ENCODE measurements at regions not wholly inside any gene's neighbourhood (a gene's known extent, or its start where the extent isn't known, plus 50 kb on each side); places are given as distances from the start of the nearest gene placed in this dataset.
A peak's percentile ranks its signal among the peaks of the same experiment; 100 is the strongest.

DNA sequence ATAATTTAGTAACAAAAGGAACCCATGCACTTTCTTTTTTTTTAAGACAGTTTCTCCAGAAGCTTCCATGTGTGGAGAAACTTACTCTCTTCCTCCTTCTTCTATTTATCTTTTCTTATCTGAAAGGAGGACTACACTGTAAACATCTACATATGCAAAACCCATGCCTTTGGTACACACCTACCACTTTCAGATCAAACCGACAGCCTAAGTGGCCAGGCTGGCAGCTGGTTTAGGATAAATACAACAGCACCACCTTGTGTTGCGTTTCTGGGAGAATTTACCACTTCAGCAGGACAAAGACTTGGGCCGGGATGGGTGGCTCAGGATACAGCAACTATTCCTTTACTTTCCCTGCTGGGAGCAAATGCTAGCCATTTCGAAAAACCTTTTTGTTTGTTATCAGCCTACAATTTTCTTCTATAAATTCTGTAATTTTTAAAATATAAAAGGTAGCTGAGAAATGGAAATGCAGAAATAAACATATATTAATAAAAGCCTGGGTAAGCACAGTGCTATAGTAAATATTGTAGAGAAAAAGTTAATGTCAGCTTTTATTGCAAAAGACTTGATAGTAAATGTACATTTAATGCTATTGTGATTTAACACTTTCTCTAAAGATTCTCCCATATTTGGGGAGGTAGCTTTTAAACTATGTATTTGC, 94.0 kb upstream of the RFC3 start:
- peak; percentile 87 for FAIRE-seq

DNA sequence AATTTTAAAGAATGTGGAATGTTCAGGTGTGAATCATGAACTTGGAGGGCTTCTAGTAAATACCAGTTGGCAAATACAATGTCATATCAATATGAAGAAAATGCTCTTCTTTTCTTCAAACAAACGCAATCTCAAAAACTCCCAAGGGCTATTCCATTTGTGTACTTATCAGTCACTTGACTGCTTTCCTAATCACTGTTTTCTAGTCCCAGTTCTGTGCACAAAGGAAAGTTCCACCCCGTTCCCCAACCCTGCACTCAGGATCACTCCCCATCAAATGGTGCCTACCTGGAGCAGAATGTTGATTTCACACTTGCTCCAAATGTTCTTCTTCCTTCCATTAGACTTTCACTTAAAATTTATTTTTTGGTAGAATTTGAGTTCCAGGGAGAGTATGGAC, 92.6 kb upstream of the RFC3 start:
- FAIRE-seq = no peak

DNA sequence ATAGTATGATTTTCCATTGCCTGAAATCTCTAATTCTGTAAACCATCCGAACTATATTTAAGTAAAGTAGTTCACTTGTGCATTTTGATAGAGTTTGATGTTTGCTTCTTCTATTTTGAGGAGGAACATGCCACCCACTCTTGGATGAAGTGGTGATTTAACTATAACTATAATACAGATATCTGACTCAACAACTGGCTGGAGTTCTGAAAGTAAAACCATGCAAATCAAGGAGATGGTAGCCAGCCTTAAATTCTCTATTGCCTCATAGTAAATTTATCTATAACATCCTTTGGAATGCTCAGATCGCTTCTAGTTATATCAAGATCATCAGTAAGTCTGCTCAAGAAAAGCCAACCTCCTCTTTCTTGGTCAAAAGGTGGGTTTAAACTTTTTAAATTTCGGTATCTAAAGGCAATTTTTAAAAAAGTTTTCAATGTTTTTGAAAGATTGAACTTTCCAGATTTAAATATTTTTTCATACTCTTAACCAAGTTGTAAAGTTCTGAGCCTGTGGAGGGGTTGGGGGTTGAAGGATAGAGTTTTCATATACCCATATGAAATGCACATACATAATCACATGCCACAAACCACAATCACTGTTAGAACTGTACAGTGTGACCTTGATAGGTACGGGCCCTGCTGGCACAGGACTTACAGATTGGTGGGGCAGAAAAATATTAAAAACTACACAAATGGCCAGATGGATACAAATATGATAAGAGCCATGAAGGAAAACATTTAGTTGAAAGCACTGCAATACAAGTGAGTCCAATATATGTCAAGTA, 90.5 kb upstream of the RFC3 start:
- FAIRE-seq = no peak

DNA sequence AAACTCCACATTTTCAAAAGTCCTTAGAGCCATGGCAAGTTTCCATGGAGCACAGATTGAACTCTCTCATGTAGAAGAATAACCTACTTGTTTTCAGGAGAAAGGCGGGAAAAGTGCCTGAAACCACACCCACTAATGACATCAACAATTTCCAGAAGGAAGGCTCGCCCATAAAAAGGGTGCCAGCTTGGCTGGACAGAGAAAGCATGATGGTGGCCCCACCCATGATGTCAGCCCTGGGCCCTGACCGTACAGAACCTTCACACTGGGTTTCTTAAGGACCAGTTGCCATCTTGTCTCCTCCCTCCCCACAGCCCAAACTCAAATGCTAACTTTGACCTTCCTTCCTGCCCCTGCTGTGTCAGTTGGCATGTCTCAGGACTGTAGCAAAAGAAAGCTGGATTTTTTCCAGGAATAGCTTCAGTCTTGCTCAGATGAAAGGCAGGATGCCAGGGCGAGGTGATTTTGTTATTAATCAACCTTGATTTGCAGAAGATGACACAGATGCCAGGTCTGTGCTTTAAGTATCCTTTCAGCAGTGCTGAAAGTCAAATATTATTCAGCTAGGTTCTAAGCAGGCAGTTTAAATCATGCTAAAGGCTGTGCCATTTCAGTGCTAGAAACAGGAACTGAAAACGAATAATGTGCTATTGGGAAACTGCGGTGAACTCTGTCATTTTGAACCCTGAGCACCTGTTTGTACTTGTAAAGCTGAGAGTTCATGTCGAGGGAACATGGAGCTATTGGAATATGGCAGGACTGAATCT, 89.5 kb upstream of the RFC3 start:
- no peak for FAIRE-seq

DNA sequence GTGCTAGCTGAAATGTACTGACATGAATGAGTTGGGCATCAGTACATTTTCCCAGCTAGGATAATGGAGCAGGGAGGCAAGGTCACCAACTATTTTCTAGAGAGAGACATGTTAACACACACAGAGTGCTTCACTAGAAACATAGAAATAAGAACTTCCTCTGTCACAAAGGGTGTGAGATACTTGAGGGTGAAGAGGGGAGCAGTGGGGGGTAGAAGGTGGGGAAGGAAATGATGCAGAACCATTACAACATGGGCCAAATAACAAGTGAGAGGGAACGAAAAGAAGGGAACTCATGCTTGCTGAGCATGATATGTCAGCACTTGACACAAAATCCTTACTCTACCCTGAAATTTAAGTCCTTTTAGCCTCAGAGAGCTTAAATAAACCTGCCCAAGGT, 87.8 kb upstream of the RFC3 start:
- no peak for FAIRE-seq

DNA sequence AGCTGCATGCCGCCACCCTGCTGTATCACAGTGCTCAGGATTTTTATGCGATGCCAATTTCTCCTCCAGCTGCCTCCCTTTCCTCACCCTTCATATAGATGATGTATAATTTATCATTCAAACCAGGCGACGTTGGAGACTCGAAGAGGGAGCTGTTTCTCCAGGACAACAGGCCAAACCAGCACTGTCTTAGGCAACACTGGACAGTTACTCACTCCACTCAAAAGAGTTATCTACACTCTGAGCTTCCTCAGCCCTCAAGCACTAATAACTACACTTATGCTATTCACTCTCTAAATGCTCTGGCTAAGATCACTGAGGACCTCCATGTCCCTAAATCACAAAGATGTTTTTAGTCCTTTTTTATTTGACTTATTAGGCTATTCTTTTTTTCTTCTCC, 87.3 kb upstream of the RFC3 start:
- FAIRE-seq = no peak

DNA sequence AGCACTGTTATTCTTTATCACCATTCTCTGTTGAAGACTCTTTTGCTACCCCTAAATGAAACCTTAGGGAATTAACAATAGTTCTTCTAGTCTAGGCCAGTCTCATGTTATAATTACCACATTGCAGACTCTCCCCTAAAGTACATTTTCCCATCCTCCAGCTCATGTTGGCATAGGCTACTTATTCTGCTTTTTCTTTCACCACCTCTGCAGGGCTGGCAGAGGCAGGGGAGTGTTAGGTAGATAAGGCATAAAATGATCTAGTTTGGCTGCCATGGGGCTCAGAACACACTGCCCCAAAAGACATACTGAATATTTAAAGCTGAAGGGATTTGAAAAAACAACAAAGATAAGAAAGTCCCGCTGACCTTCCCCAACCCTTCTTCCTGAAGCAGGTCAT, 82.7 kb upstream of the RFC3 start:
- no peak for FAIRE-seq

DNA sequence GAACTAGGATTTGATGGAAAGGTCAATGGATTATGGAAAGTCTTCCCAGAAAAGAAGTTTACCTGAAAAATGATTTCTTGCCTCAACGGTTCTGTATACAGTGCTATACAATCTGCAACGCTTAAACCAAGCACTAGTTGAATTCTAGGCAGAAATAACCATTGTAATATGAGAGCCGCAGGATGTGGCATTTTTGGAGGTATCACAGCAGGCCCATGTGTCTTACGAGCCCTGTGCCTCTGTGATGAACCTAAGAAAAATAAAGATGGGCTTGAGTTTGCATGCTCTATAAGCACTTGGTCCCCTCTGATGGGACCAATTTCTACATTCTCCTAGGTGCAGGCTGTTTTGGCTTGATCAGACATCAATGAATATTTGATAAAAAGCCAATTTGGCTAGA, 78.7 kb upstream of the RFC3 start:
- FAIRE-seq = no peak

DNA sequence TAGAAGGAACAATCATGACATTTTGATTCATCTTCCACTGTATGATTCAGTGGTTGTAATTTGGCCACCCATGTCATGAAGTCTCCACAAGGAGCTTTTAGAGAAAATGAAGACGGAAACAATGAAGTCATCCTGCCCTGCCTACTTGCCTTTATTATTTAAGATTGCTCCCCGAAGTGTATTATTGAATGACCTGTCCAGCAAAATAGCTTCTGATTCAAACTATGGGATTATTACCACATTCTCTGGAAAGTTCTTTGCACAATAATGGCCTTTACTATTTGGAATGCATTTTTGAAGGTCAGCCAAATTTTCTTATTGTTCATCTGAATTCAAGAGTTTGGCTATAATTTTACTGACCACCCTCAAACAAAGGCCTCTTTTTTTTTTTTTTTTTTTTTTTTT, 77.8 kb upstream of the RFC3 start:
- no peak for FAIRE-seq

DNA sequence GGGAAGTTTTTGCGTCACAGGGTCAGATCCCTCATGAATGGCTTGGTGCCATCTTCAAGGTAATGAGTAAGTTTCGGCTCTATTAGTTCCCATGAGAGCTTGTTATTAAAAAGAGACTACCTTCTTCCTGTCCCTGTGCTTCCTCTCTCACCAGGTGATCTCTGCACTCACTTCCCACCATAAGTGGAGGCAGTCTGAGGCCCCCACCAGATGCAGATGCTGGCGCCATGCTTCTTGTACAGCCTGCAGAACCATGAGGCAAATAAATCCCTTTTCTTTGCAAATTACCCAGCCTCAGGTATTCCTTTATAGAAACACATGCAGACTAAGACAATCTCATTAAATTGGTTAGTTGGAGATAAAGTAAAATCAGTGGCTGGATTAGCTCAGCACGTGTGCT, 75.6 kb upstream of the RFC3 start:
- no peak for FAIRE-seq

DNA sequence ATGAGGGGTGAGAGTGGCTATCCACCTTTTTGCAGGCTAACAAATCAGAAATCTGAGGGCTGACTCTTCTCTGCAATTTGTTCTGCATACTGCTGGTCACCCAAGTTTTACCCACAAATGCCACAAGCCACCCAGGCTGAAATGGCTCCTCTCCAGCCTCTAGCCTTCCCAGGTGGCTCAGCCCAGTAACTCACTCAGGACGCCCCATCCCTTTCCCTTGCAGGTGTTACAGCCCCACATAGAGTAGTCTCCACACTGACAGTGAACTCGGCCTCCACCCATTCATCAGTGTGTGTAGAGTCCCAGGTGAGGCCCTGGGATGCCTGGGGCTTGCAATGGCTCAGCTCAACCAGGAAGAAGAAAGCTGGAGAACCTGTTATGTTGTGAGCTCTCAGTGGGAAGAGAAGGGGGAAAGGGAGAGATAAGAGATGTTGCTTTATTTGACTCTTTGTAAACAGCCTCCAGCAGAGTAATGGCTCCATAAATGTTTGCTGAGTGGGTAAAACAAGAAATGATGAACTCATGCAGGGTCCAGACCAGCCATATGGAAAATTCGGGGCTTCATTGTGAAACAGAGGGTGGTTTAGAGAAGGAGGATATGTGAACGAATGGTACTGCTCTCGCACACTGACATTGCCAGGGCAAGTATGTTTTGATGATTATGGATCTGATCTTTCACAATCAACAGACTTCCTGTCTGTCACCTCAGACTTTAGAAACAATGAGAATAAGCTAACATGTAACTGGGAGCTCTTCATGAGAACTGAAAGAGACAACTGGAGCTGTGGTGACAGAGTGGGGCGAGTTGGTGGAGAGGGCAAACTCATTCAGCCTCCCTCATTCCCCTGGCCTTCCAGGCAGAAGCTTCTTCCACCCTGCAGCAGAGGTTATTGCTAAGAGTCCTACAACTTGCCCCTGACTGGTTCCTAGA, 74.2 kb upstream of the RFC3 start:
- FAIRE-seq = no peak

DNA sequence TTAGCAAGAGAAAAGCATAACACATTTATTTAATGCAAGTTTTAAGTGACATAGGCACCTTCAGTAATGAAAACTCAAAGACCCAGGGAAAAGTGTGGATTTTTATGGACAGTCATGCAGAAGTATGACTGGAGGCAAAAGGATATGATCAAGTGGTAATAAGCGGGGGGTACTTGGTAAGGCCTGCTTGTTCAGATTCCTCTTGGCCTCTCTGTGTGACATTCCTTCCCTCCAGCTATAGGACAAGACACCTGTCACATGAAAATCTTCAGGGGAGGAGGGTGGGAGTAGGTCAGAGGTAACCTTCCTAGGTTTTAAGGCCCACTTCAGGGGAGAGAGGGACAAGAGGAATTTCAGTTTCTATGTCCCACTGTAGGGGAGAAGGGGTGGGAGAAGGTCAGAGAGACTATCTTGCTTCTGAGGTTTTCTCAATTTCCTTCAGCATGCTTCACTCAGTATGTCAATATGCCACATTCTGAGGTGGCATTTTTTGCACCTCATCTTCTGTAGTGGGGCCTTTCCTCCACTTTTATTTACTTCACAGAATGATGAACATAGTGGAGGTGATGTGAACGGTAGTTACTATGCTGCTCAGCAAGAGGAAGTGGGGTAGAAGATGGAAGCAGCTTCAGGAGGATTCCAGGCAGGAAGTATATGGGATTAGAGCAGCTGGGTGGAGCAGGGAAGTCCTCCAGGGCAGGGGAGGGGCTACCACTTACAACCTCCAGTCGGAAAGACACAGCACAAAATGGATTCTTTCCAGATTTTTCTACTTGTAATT, 73.2 kb upstream of the RFC3 start:
- FAIRE-seq = no peak

DNA sequence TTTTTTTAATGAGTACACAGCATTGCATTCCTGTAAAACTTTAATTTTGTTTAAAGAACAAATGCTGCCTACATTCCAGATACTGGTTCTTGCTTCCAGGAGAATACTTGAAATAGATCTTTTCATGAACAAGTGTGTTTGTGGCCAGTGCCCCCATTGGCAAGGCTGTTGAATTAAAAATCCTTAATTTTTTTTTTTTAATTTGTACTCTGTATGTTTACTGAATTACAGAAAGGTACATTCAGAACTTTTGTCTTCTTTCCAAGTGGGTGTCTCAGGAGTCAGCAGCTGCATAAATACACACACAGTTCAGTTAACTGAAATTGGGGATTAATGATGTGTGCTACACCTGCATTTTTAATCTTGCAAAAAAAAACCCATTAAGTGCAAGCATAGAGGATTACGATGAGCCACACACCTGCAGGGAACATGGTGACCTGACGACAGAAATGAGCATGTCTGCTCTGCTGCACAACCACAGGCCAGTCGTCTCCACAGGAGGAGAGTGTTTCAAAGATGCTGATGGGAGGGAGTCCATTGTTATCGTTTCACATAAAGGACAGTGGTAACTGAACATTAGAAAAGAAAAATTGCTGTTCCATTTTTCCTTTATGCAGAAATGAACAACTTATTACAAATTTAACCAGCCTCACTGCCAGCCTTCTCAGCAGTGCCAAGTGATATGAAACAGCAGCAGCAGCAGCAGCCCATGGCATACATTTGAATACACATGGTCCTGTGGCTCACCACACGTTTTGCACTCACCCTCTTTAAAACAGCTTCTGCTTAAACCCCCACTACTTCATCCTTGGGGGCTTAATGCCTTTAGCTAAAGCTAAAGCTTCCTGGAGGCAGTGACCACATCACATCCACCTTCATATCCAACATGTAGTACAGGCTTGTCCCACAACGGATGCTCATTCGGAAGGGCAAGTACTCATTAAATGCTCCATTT, 72.3 kb upstream of the RFC3 start:
- no peak for FAIRE-seq

DNA sequence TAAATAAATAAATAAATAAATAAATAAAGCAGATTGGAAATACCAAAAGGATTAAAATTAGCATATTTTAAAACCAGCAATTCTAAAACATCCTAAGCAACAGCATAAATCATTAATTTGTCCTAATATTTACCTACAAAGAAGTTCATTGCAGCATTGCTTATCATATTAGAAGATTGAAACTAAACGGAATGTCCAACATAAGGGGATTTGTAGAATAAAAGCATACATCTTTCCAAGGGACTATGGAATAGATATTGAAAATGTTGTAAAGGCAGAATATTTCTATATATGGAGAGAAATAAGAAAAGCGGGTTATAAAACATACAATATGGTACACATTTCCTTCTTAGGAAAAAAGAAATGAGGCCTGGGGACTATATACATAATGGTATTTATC, 71.1 kb upstream of the RFC3 start:
- no peak for FAIRE-seq

DNA sequence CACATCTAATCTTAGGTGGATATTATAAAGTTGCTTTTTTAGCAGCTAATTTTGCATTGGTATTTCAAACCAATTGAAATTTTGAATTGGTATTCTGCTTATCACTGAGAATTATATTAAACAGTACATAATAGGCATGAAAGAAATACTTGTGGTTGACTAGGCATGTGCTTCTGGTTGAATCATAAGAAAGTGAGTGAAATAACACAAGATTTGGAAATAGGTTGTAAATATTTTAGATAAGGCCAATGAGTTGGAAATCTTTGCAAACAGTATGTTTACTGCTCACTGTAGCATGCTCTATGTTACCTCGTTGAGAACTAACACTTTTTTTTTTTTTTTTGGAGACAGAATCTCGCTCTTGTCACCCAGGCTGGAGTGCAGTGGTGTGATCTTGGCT, 66.8 kb upstream of the RFC3 start:
- FAIRE-seq = no peak

DNA sequence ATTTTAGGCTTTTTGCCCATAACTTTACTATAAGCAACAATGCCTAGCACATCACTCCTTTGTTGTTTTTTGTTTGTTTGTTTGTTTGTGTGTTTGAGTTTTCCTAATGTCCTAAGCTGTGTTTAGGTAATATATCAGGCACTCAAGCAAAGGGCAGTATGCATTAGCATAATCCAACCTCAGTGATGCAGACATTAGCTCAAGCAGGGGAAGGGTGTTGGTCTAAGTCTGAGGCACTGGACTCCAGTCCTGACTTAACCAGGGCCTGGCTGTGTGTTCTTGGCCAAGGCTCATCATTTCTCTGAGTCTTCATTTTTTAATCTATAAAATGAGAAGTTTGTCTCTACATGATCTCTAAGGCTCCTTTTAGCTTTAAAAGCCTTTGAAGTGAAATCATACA, 65.9 kb upstream of the RFC3 start:
- FAIRE-seq = no peak

DNA sequence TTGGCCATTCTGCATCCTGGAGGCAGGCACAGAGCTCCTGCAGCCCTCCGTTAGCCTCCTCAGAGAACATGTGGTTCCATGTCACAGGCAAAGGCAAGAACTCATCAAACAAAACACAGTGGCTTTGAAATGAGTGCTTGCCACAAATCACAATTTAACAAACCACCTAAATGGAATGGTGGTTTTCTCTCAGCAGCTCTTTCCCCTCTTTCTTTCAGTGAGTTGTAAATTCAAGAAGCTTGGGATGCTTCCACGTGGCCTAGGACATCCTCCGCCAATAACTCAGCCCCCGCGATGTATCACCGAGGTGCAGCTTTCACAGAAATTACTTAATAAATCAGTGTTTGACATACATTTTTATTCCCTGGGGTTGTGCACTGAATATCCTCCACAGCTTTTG, 65.4 kb upstream of the RFC3 start:
- FAIRE-seq = no peak

DNA sequence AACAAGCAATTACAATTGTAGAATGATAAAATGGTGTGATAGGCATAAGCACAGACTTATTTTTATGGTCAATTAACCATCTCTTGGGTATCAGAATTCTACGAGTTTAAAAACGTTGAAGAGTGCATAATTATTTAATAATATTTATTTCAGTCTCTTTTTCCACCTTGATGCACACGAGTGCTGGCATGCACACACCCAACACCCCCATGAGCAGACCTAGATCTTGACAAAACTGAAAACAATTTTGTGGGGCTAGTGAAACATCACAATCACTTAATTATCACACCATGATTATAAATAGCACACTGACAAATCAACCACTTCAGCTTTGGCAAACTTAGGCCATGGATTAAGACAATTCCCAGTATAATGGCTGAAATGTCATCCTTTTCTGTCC, 61.0 kb upstream of the RFC3 start:
- FAIRE-seq = no peak

DNA sequence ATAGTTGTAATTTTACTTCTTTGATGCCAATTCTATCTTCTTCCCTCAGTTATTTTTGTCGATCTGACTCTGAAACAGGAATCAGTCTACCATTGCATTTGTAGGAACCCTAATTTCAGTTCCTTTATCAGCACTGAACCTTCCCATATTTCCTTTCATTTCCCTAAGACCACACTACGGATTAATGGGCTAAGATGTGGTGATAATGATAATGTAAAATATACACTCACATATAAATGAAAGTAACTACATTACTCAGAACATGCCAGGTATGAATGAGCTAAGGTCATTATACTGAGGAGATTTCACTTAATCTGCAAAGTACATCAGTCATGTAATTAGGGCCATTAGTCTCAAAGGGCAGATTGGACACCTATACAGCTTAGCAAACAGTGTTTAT, 60.2 kb upstream of the RFC3 start:
- no peak for FAIRE-seq

DNA sequence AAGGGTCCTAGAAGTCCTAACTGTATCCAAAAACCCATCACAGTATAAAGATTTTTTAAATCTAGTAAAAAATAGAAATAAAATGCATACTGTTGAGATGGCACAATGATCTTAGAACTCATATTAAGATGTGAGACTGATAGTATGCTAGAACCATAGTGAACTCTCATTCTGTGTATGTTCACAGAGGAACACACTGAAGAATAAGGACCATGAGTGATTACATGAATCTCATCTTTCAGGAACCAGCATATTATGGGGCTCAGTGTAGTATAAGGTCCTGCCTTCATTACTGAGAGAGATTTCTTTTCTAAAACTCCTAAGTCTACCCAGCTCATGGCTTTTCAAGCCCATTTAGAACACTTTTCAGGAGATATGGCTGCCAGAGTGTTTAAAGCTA, 59.8 kb upstream of the RFC3 start:
- no peak for FAIRE-seq

DNA sequence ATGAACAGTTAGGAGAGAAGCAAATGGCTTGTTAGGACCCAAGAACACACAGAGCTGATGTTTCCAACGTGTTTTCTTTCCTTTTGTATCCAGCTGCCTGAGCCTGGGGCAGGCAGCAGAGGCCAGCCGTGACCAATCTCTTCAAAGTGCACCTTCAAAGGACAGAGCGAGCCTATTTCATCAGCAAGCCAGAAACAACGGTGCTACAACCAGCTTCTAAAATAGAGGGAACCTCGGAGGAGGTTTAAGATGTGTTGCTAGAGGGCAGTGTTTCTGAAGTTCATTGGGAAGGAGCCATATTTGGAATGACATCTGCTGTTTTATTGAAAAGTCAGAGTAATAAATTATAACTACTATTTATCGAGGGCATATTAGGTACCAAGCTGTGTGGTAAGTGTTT, 56.2 kb upstream of the RFC3 start:
- no peak for FAIRE-seq
